GM23338 (cell line): ENCODE measurements at regions not wholly inside any gene's neighbourhood (a gene's known extent, or its start where the extent isn't known, plus 50 kb on each side); places are given as distances from the start of the nearest gene placed in this dataset.

ENCODE experiments used
- CTCF ChIP-seq, 2 experiments: fragments of 200-600 bp in 1 of 2; sonication (generic) in 1 of 2; conservative IDR thresholded peaks; 2 replicates each; pipeline versions ENCODE4 v1.5.1 to v1.6.1; 2016 to 2017; ENCODE audit warnings: antibody characterized with exemption in 2 of 2, low read depth in 2 of 2, mild to moderate bottlenecking in 2 of 2, moderate library complexity in 1 of 2
- ETS1 ChIP-seq: IDR thresholded peaks from 2 replicates; pipeline ENCODE4 v1.6.1; 2016; ENCODE audit warnings: antibody characterized with exemption
- EZH2 ChIP-seq: fragments of 200-600 bp; sonication (generic); IDR thresholded peaks from one replicate; pipeline ENCODE4 v1.8.0; 2017; ENCODE audit warnings: antibody characterized with exemption, mild to moderate bottlenecking, low read depth; ENCODE audit not compliant: unreplicated experiment
- EZH2phosphoT487 ChIP-seq: fragments of 200-600 bp; sonication (generic); IDR thresholded peaks from one replicate; pipeline ENCODE4 v1.8.1; 2018; ENCODE audit warnings: antibody characterized with exemption; ENCODE audit not compliant: unreplicated experiment
- JUNB ChIP-seq: IDR thresholded peaks from one replicate; pipeline ENCODE4 v1.6.1; 2016; ENCODE audit warnings: antibody characterized with exemption; ENCODE audit not compliant: unreplicated experiment
- REST ChIP-seq: IDR thresholded peaks from one replicate; pipeline ENCODE4 v1.6.1; 2018; ENCODE audit warnings: antibody characterized with exemption; ENCODE audit not compliant: unreplicated experiment
- STAT1 ChIP-seq: IDR thresholded peaks from one replicate; pipeline ENCODE4 v1.6.1; 2016; ENCODE audit warnings: antibody characterized with exemption; ENCODE audit not compliant: unreplicated experiment

- no peak for TF ChIP-seq CTCF (conservative IDR thresholded peaks at IDR 0.05; ENCODE audit: low read depth in 2 of 2)
- TF ChIP-seq EZH2: no peak
- TF ChIP-seq STAT1: no peak
- no peak for TF ChIP-seq JUNB
- no peak for TF ChIP-seq REST
- TF ChIP-seq ETS1: no peak
- no peak for TF ChIP-seq EZH2phosphoT487
Measured at GRCh38 chr3:105077060-105077822, 289.5 kb upstream of the ALCAM start.
